Activated CD8-positive, alpha-beta memory T cell treated with anti-CD3 and anti-CD28 coated beads, Interleukin-2, amount 10 ng/mL, durations not matched to agents 7 days and 5 days (primary cell): ENCODE measurements at regions not wholly inside any gene's neighbourhood (a gene's known extent, or its start where the extent isn't known, plus 50 kb on each side); places are given as distances from the start of the nearest gene placed in this dataset.

Source experiments
- ATAC-seq: fragments of 150-1000 bp; cut with Tn5 transposase; one replicate; pipeline ENCODE4 v1.10.0; 2021; ENCODE audit warnings: moderate library complexity
- CTCF ChIA-PET: fragments of 350-600 bp; sonication (Branson Sonifier 250); formaldehyde crosslinking; loops from one replicate; lab custom pipeline; 2021; ENCODE audit warnings: antibody characterized with exemption; lab: Charles Lee
- DNase-seq: peaks from one replicate; pipeline ENCODE4 v3.0.0-alpha.2; 2020
- H3K27ac Mint-ChIP-seq: one replicate; pipeline ENCODE4 v1.8.0; 2021; ENCODE audit warnings: mild to moderate bottlenecking, mixed read lengths
- H3K27me3 Mint-ChIP-seq: one replicate; pipeline ENCODE4 v1.8.0; 2021; ENCODE audit warnings: mixed read lengths
- H3K36me3 Mint-ChIP-seq: one replicate; pipeline ENCODE4 v1.8.0; 2021; ENCODE audit warnings: mild to moderate bottlenecking, mixed read lengths
- H3K4me1 Mint-ChIP-seq: one replicate; pipeline ENCODE4 v1.8.0; 2021; ENCODE audit warnings: mixed read lengths
- H3K4me3 Mint-ChIP-seq: one replicate; pipeline ENCODE4 v1.8.0; 2021; ENCODE audit warnings: mild to moderate bottlenecking, moderate library complexity, mixed read lengths
- H3K9me3 Mint-ChIP-seq: one replicate; pipeline ENCODE4 v1.8.0; 2022; ENCODE audit warnings: low read depth, mixed read lengths

DNA sequence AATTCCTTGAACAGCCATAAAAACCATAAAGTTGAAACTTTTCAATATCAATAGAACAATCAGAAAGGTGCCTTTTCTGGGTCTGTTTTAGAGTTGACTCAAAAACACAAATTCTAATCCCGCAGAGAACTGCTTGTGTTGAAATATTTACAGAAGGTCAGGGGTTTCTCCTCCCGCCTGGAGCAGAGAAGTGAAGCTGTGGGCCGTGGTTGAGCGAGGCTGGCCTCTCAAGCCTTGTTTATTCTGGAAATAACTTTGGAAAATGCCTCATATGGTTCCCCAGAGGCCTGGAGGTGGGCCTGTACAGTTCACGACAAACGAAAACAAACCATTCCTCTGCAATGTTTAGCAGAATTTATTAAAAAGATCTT, 90.8 kb upstream of the ERRFI1 start:
- no peak for ATAC-seq
- Mint-ChIP-seq H3K4me1 (peaks cover 10% of the 10 kb centered on the region), H3K36me3 (no peaks in the 10 kb centered on the region), H3K27me3 (peaks cover 5% of the 10 kb centered on the region), H3K9me3 (no peaks in the 10 kb centered on the region), H3K27ac (no peak overlapping the region), H3K4me3 (no peak overlapping the region)
- CTCF ChIA-PET, result interaction anchor here (1.7 kb wide), 1 partner anchor 14 kb away, joined by 4 read pairs; no protein-coding TSS in a partner anchor
- DNase-seq, result no peak

- H3K9me3 Mint-ChIP-seq, result no peaks in the 10 kb centered on the region
- no peak overlapping the region for H3K27ac Mint-ChIP-seq
- no peak overlapping the region for H3K4me3 Mint-ChIP-seq
- no peaks in the 10 kb centered on the region for H3K36me3 Mint-ChIP-seq
- H3K27me3 Mint-ChIP-seq, result no peaks in the 10 kb centered on the region
- ATAC-seq (no peak), DNase-seq (no peak)
- H3K4me1 Mint-ChIP-seq, result peaks cover 3% of the 10 kb centered on the region
- CTCF ChIA-PET, result no interaction called here
Observed at GRCh38 chr1:8115769-8116167, 89.7 kb upstream of the ERRFI1 start.

DNA sequence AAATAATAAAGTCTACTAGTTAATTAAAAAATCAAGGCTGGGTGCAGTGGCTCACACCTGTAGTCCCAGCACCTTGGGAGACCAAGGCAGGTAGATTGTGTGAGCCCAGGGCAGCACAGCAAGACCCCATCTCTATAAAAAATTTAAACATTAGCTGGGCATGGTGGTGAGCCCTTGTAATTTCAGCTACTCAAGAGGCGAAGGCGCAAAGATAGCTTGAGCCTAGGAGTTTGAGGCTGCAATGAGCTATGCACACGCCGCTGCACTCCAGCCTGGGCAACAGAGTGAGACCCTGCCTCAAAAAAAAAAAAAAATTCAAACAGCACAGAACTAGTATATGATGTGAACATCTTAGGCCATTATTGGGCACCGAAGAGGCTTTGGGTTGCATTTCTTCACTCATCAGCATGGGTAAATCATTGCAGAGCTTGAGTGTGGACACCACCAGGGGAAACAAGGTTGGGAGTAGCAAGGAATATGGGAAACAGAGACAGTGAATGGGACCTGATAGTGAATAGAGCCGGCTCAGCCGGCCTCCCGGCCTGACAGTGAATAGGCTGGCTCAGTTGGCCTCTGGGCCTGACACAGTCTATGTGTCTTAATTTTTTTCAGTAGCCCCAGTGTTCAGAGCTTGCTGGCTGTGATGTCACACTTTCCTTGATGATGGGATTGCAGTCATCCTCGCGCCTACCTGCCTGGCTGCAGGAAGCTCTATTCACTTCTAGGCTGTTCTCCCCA, 89.1 kb upstream of the ERRFI1 start:
- no peaks in the 10 kb centered on the region for H3K27me3 Mint-ChIP-seq
- no peak overlapping the region for H3K4me3 Mint-ChIP-seq
- no peaks in the 10 kb centered on the region for H3K36me3 Mint-ChIP-seq
- no peak overlapping the region for H3K27ac Mint-ChIP-seq
- no peaks in the 10 kb centered on the region for H3K9me3 Mint-ChIP-seq
- DNase-seq (no peak), ATAC-seq (no peak)
- no peaks in the 10 kb centered on the region for H3K4me1 Mint-ChIP-seq
- CTCF ChIA-PET, result interaction anchor here (0.7 kb wide), 1 partner anchor 13 kb away, joined by 3 read pairs; no protein-coding TSS in a partner anchor

GRCh38 chr1:8113262-8114220, 87.4 kb upstream of the ERRFI1 start:
- Mint-ChIP-seq H3K27ac (no peak overlapping the region), H3K27me3 (no peaks in the 10 kb centered on the region), H3K36me3 (no peaks in the 10 kb centered on the region), H3K4me1 (no peaks in the 10 kb centered on the region), H3K4me3 (no peak overlapping the region), H3K9me3 (no peaks in the 10 kb centered on the region)
- DNase-seq (no peak), ATAC-seq (no peak)
- CTCF ChIA-PET, result no interaction called here

DNA sequence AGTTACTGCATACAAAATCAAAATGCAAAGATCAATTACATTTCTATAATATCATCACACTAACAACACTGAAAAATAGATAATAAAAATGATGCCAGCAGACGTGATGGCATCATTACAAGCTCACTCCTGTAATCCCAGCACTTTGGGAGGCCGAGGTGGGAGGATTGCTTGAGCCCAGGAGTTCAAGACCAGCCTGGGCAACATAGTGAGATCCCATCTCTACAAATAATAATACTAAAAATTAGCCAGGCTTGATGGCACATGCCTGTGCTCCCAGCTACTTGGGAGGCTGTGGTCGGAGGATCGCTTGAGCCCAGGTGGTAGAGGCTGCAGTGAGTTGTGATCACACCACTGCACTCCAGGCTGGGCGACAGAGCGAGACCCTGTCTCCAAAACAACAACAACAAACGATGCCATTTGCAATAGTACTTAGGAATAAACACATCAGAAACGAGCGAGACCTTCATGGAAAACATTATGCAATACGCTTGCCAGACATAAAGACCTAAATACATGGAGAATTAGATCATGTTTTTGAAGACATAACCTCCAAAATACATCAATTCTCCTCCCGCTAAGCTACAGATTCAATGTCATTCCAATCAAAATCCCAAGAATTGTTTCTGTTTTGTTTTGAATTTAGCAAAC, 86.6 kb upstream of the ERRFI1 start:
- CTCF ChIA-PET, result no interaction called here
- Mint-ChIP-seq H3K27me3 (no peaks in the 10 kb centered on the region), H3K9me3 (no peaks in the 10 kb centered on the region), H3K4me3 (no peak overlapping the region), H3K36me3 (no peaks in the 10 kb centered on the region), H3K4me1 (no peaks in the 10 kb centered on the region), H3K27ac (no peak overlapping the region)
- no peak for ATAC-seq
- no peak for DNase-seq

- Mint-ChIP-seq H3K4me1 (no peaks in the 10 kb centered on the region), H3K9me3 (no peaks in the 10 kb centered on the region), H3K36me3 (no peaks in the 10 kb centered on the region), H3K27ac (no peak overlapping the region), H3K27me3 (no peaks in the 10 kb centered on the region), H3K4me3 (no peak overlapping the region)
- CTCF ChIA-PET, result no interaction called here
- ATAC-seq, result no peak
- no peak for DNase-seq
Observed at GRCh38 chr1:8111560-8111959, 85.5 kb upstream of the ERRFI1 start.

GRCh38 chr1:8109216-8109615, 83.1 kb upstream of the ERRFI1 start:
- Mint-ChIP-seq H3K4me3 (no peak overlapping the region), H3K4me1 (no peaks in the 10 kb centered on the region), H3K36me3 (peaks cover 1% of the 10 kb centered on the region), H3K9me3 (peaks cover 1% of the 10 kb centered on the region), H3K27ac (no peak overlapping the region), H3K27me3 (no peaks in the 10 kb centered on the region)
- DNase-seq (no peak), ATAC-seq (no peak)
- CTCF ChIA-PET, result no interaction called here

- DNase-seq, result no peak
- ATAC-seq, result no peak
- Mint-ChIP-seq H3K36me3 (peaks cover 2% of the 10 kb centered on the region), H3K27me3 (peaks cover 2% of the 10 kb centered on the region), H3K4me3 (no peak overlapping the region), H3K4me1 (no peaks in the 10 kb centered on the region), H3K27ac (no peak overlapping the region), H3K9me3 (peaks cover 2% of the 10 kb centered on the region)
- CTCF ChIA-PET, result no interaction called here
Observed at GRCh38 chr1:8107897-8108296, 81.8 kb upstream of the ERRFI1 start.

DNA sequence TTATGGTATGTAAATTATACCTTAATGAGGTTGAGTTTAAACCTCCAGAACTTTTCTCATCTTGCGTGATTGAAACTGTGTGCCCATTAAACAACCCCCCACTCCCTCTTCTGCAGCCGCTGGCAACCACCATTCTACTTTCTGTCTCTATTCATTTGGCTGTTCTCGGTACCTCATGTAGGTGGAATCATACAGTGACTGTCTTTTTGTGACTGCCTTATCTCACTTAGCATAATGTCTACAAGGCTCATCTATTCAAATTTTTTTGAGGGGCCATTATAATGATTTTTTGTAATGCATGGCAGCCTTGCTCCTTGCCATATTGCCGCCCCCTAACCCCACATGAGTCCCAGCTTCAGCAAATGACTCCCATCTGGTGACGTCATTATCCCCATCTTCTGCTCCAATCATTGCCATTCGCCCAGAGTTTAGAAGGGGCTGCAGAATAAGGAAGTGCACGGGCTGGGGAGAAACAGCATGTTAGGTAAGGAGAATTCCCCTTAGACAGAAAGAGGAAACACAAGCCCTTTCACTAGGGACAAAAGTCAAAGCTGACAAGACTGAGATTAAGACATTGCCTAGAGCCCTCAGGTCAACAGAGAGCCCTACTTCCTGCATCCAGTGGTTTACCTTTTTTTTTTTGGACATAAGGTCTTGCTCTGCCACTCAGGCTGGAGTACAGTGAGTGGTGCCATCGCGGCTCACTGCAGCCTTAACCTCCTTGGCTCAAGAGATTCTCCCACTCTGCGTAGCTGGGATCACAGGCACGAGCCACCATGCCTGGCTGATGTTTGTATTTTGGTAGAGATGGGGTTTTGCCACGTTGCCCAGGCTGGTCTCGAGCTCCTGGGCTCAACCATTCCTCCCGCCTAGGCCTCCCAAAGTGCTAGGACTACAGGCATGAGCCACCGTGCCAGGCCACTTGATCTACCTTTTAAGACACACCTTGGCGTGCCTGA, 78.4 kb upstream of the ERRFI1 start:
- H3K27ac Mint-ChIP-seq, result no peak overlapping the region
- DNase-seq, result no peak
- no peaks in the 10 kb centered on the region for H3K4me1 Mint-ChIP-seq
- peaks cover 2% of the 10 kb centered on the region for H3K36me3 Mint-ChIP-seq
- no peak for ATAC-seq
- H3K9me3 Mint-ChIP-seq, result peaks cover 2% of the 10 kb centered on the region
- H3K27me3 Mint-ChIP-seq, result peaks cover 2% of the 10 kb centered on the region
- CTCF ChIA-PET, result no interaction called here
- H3K4me3 Mint-ChIP-seq, result no peak overlapping the region

DNA sequence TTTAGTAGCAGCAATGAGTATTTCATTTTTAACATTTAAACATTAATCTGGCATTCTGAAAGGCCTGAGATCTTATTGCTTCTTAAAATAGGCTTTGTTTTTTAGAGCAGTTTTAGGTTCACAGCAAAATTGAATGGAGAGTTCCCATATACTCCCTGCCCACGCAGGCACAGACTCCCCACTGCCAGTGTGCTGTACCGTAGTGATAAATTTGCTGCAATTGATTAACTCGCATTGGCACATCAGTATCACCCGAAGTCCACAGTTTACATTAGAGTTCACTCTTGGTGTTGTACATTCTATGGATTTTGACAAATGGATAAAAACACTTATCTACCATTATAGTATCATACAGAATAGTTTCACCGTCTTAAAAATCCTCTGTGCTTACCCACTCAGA, 71.8 kb upstream of the ERRFI1 start:
- DNase-seq (no peak), ATAC-seq (no peak)
- no peaks in the 10 kb centered on the region for H3K27me3 Mint-ChIP-seq
- no peaks in the 10 kb centered on the region for H3K9me3 Mint-ChIP-seq
- peak overlapping the region; percentile 81 for H3K27ac Mint-ChIP-seq
- peaks cover 6% of the 10 kb centered on the region for H3K36me3 Mint-ChIP-seq
- CTCF ChIA-PET, result interaction anchor here (0.7 to 1.2 kb wide), 3 partner anchors 21 to 68 kb away, joined by 3 read pairs; no protein-coding TSS in a partner anchor
- no peak overlapping the region for H3K4me3 Mint-ChIP-seq
- H3K4me1 Mint-ChIP-seq, result peaks cover 24% of the 10 kb centered on the region

DNA sequence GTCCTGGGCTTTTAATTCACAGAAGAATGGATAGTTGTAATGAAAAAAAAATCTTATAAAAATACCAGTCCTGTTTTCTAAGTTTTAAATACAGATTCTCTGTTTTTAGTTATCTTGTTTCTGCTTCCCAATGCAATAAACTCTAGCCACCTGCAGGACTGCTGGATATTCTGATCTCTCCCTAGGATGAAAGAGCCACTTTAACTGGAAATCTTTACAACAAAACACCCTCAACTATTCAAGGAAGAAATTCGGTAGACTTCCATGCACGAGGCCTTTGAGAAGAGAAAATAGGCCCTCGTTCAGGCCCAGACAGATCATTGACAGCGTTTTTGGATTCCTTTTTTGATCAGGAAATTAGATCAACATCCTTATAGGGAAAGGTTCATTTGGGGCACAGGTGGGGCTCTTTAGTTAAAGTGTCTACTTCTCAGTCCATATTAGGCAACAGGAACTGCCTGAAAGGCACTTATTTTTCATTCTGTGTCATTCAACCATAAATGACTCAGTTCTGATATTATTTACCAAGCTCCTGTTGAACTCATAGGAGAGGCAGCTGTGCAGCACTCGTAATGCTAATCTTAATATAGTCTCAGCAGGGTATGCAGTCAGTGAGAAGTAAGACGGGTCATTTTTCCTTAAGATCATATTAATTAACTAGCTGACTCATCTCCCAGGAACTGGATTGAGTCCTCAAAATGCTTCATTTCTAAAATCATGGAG, 71.1 kb upstream of the ERRFI1 start:
- Mint-ChIP-seq H3K27me3 (no peaks in the 10 kb centered on the region), H3K27ac (peak overlapping the region; percentile 81), H3K4me3 (peak overlapping the region; percentile 4), H3K9me3 (no peaks in the 10 kb centered on the region), H3K36me3 (peaks cover 6% of the 10 kb centered on the region), H3K4me1 (peaks cover 24% of the 10 kb centered on the region)
- DNase-seq (peak; percentile 55), ATAC-seq (peak; percentile 97)
- CTCF ChIA-PET, result interaction anchor here (0.7 to 1.2 kb wide), 4 partner anchors 22 to 85 kb away, joined by 3 read pairs; no protein-coding TSS in a partner anchor
